Karpas-422 (cell line): ENCODE measurements at regions not wholly inside any gene's neighbourhood (a gene's known extent, or its start where the extent isn't known, plus 50 kb on each side); places are given as distances from the start of the nearest gene placed in this dataset.

Source experiments
- DNase-seq: peaks from one replicate; pipeline ENCODE4 v3.0.0-alpha.2; 2015
- H2AFZ ChIP-seq: fragments of 200-600 bp; sonication (generic); 2 replicates; pipeline ENCODE4 v1.6.1; 2014; ENCODE audit warnings: antibody characterized with exemption, low read length, mixed read lengths
- H3K27ac ChIP-seq: fragments of 200-600 bp; sonication (generic); 2 replicates; pipeline ENCODE4 v1.5.1; 2014; ENCODE audit warnings: mild to moderate bottlenecking, low read length, moderate library complexity
- H3K27me3 ChIP-seq: fragments of 200-600 bp; sonication (generic); 2 replicates; pipeline ENCODE4 v1.6.1; 2014; ENCODE audit warnings: low read length, mixed read lengths
- H3K36me3 ChIP-seq: fragments of 200-600 bp; sonication (generic); 2 replicates; pipeline ENCODE4 v1.6.1; 2014; ENCODE audit warnings: low read length, mixed read lengths; ENCODE audit not compliant: insufficient read depth
- H3K4me1 ChIP-seq: fragments of 200-600 bp; sonication (generic); 2 replicates; pipeline ENCODE4 v1.6.1; 2014; ENCODE audit warnings: mild to moderate bottlenecking, low read length, mixed read lengths
- H3K4me2 ChIP-seq: fragments of 200-600 bp; sonication (generic); 2 replicates; pipeline ENCODE4 v1.6.1; 2014; ENCODE audit warnings: low read length, low read depth, mild to moderate bottlenecking; ENCODE audit not compliant: poor library complexity, severe bottlenecking
- H3K4me3 ChIP-seq: fragments of 200-600 bp; sonication (generic); 2 replicates; pipeline ENCODE4 v1.5.1; 2014; ENCODE audit warnings: mild to moderate bottlenecking, antibody characterized with exemption, low read length, mixed read lengths
- H3K79me2 ChIP-seq: fragments of 200-600 bp; sonication (generic); 2 replicates; pipeline ENCODE4 v1.6.1; 2014; ENCODE audit warnings: mild to moderate bottlenecking, low read length, mixed read lengths
- H3K9ac ChIP-seq: fragments of 200-600 bp; sonication (generic); 2 replicates; pipeline ENCODE4 v1.6.0; 2014; ENCODE audit warnings: low read length
- H3K9me2 ChIP-seq: fragments of 200-600 bp; sonication (generic), shearing (Covaris generic); replicated peaks from 2 replicates; pipeline ENCODE4 v1.6.0; 2014; ENCODE audit warnings: mild to moderate bottlenecking, low read length, moderate library complexity; ENCODE audit not compliant: insufficient read depth
- H3K9me3 ChIP-seq: fragments of 300-700, 200-600 bp; sonication (generic); 2 replicates; pipeline ENCODE4 v1.6.1; 2014; ENCODE audit warnings: low read length, mixed read lengths
- H4K20me1 ChIP-seq: fragments of 200-600 bp; sonication (generic); 2 replicates; pipeline ENCODE4 v1.6.1; 2014; ENCODE audit warnings: mild to moderate bottlenecking, antibody characterized with exemption, low read length, low read depth; ENCODE audit not compliant: insufficient read depth

DNA sequence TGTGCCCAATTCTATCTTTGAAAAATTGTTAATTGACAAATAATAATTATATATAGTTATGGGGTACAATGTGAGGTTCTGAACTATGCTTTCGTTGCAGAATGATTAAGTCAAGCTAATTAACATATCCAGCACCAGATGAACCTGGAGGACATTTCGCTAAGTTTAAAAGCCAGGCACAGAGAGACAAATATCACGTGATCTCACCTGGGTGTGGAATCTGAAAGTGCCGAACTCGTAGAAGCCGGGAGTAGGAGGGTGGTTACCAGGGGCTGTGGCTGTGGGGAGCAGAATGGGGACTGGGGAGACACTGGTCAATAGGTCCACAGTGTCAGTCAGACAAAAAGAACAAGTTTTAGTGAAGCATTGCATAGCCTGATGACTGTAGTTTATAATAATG lies 332.9 kb upstream of the SHH start:
- H3K9me2 ChIP-seq = no peaks in the 10 kb centered on the region
- H3K4me3 ChIP-seq = no peak overlapping the region
- no peaks in the 10 kb centered on the region for H3K79me2 ChIP-seq
- no peak overlapping the region for H3K9ac ChIP-seq
- H3K4me2 ChIP-seq = no peak overlapping the region
- no peak overlapping the region for H3K27ac ChIP-seq
- H3K27me3 ChIP-seq = no peaks in the 10 kb centered on the region
- H3K4me1 ChIP-seq = no peaks in the 10 kb centered on the region
- H4K20me1 ChIP-seq = no peaks in the 10 kb centered on the region
- H2AFZ ChIP-seq = no peak overlapping the region
- H3K9me3 ChIP-seq = no peaks in the 10 kb centered on the region
- no peak for DNase-seq
- no peaks in the 10 kb centered on the region for H3K36me3 ChIP-seq

- Histone ChIP-seq H3K27ac (no peak overlapping the region), H3K4me2 (no peak overlapping the region)
Measured at GRCh38 chr7:156143683-156144082, 331.4 kb upstream of the SHH start.

DNA sequence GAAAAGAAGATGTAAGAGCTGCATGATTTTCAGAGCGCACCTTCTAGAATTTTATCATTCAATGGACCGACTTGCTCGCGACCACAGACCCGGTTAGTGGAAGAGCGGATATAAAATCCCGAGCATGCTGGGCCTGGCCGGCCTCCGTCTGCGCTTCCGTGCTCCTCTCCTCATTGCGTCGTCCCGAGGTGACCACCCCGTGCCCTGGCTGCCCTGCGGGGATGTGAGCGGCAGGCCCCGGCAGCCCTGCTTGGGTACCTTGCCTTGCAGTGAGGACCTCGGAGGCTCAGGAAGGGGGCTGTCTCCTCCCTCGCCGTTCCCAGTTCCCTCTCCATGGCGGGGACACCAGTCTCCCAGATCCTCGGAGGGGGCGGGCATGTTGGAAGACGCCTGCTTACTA lies 330.9 kb upstream of the SHH start:
- Histone ChIP-seq H3K27ac (no peak overlapping the region), H3K79me2 (no peaks in the 10 kb centered on the region), H3K9me3 (no peaks in the 10 kb centered on the region), H3K4me1 (no peaks in the 10 kb centered on the region), H2AFZ (no peak overlapping the region), H3K9ac (no peak overlapping the region), H4K20me1 (no peaks in the 10 kb centered on the region), H3K27me3 (no peaks in the 10 kb centered on the region), H3K9me2 (no peaks in the 10 kb centered on the region), H3K4me2 (no peak overlapping the region), H3K36me3 (no peaks in the 10 kb centered on the region), H3K4me3 (no peak overlapping the region)
- DNase-seq = no peak

More at GRCh38 chr7:156143683-156144082, 331.4 kb upstream of the SHH start:
- no peak for DNase-seq
- Histone ChIP-seq H3K27me3 (no peaks in the 10 kb centered on the region), H3K4me1 (no peaks in the 10 kb centered on the region), H3K9ac (no peak overlapping the region), H3K9me3 (no peaks in the 10 kb centered on the region), H3K4me3 (no peak overlapping the region), H2AFZ (no peak overlapping the region), H4K20me1 (no peaks in the 10 kb centered on the region), H3K9me2 (no peaks in the 10 kb centered on the region), H3K36me3 (no peaks in the 10 kb centered on the region), H3K79me2 (no peaks in the 10 kb centered on the region)

DNA sequence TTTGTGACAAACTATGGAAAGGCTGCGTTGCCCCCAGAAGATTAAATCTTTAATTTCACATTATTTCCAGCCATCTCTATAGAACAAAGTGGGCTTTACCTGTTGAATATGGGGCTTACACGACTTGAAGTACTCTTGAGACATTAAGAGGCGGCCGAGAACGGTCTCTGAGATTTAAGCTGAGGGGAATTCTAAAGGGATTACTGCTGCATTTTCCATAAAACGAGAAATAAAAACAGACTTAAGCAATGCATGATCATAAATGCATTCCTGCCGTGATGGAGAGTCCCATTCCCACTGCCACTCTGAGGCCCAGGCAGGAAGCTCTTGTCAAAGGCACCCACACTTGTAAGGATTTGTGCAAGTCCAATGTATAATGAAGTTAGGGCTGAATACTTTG lies 329.7 kb upstream of the SHH start:
- no peaks in the 10 kb centered on the region for H3K4me1 ChIP-seq
- no peaks in the 10 kb centered on the region for H4K20me1 ChIP-seq
- no peak overlapping the region for H2AFZ ChIP-seq
- no peaks in the 10 kb centered on the region for H3K36me3 ChIP-seq
- no peaks in the 10 kb centered on the region for H3K79me2 ChIP-seq
- H3K4me2 ChIP-seq = no peak overlapping the region
- no peak for DNase-seq
- H3K9ac ChIP-seq = no peak overlapping the region
- H3K9me2 ChIP-seq = no peaks in the 10 kb centered on the region
- no peak overlapping the region for H3K27ac ChIP-seq
- H3K4me3 ChIP-seq = no peak overlapping the region
- H3K27me3 ChIP-seq = no peaks in the 10 kb centered on the region
- H3K9me3 ChIP-seq = no peaks in the 10 kb centered on the region

DNA sequence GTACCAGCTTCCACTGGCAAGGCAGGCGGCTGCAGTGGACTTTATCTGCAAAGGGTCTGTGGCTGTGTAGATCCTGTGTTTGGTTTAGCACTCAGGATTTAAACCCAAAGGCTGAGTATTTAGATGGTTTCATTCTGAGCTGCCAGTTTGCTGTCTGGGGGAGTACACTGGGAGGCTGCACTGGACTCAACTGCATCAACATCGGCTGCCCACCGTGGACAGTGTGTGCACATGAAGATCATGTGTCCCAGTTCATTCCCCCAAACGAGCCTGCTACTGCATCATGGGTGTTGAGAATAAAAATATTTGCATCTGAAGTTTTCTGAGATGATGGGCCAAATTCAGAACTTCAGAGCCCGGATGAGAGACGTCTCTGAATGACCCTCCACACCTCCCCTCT lies 328.6 kb upstream of the SHH start:
- Histone ChIP-seq H3K9ac (no peak overlapping the region), H3K4me1 (no peaks in the 10 kb centered on the region)
- DNase-seq = no peak

GRCh38 chr7:156140447-156140846 lies 328.2 kb upstream of the SHH start:
- no peaks in the 10 kb centered on the region for H4K20me1 ChIP-seq

More for the DNA sequence above, 328.6 kb upstream of the SHH start:
- Histone ChIP-seq H3K79me2 (no peaks in the 10 kb centered on the region), H3K4me3 (no peak overlapping the region), H3K4me2 (no peak overlapping the region), H2AFZ (no peak overlapping the region), H4K20me1 (no peaks in the 10 kb centered on the region), H3K9me3 (no peaks in the 10 kb centered on the region), H3K27me3 (no peaks in the 10 kb centered on the region), H3K36me3 (no peaks in the 10 kb centered on the region), H3K27ac (no peak overlapping the region), H3K9me2 (no peaks in the 10 kb centered on the region)

DNA sequence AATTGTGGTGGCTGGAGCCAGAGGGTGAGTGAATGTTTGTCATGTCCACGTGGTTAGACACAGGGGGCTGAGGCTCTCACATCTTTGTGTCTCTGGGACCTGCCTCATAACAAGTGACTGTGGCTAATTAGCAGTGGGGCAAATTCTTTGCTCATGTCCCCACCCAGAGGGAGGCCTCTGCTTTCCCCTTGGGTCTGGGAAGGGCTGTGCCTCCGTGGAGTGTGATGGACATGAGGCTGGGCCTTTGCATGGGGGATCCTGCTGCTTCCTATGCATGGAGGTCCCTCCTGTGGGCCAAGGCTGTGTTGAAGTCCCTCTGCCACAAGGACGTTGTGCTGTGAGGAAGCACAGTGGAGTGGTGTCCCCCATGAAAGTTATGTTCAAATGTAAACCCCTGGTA lies 327.4 kb upstream of the SHH start:
- Histone ChIP-seq H3K79me2 (no peaks in the 10 kb centered on the region), H3K36me3 (no peaks in the 10 kb centered on the region), H4K20me1 (no peaks in the 10 kb centered on the region), H3K9me2 (no peaks in the 10 kb centered on the region), H3K27ac (no peak overlapping the region), H3K4me2 (no peak overlapping the region), H3K4me1 (no peaks in the 10 kb centered on the region), H2AFZ (no peak overlapping the region), H3K9me3 (no peaks in the 10 kb centered on the region), H3K9ac (no peak overlapping the region), H3K27me3 (no peaks in the 10 kb centered on the region), H3K4me3 (no peak overlapping the region)
- DNase-seq = no peak

More at GRCh38 chr7:156140447-156140846, 328.2 kb upstream of the SHH start:
- H3K27ac ChIP-seq = no peak overlapping the region
- DNase-seq = no peak
- H3K36me3 ChIP-seq = no peaks in the 10 kb centered on the region
- no peaks in the 10 kb centered on the region for H3K4me1 ChIP-seq
- no peaks in the 10 kb centered on the region for H3K9me3 ChIP-seq
- H3K79me2 ChIP-seq = no peaks in the 10 kb centered on the region
- H2AFZ ChIP-seq = no peak overlapping the region
- H3K4me2 ChIP-seq = no peak overlapping the region
- H3K4me3 ChIP-seq = no peak overlapping the region
- H3K9ac ChIP-seq = no peak overlapping the region
- H3K9me2 ChIP-seq = no peaks in the 10 kb centered on the region
- H3K27me3 ChIP-seq = no peaks in the 10 kb centered on the region

- Histone ChIP-seq H3K27ac (no peak overlapping the region), H3K27me3 (no peaks in the 10 kb centered on the region), H3K79me2 (no peaks in the 10 kb centered on the region), H3K9ac (no peak overlapping the region), H2AFZ (no peak overlapping the region), H3K36me3 (no peaks in the 10 kb centered on the region), H3K4me1 (no peaks in the 10 kb centered on the region), H3K9me2 (no peaks in the 10 kb centered on the region), H3K9me3 (no peaks in the 10 kb centered on the region), H3K4me3 (no peak overlapping the region), H4K20me1 (no peaks in the 10 kb centered on the region), H3K4me2 (no peak overlapping the region)
- DNase-seq = no peak
Measured at GRCh38 chr7:156139112-156139511, 326.8 kb upstream of the SHH start.

GRCh38 chr7:156131881-156132280 lies 319.6 kb upstream of the SHH start:
- no peaks in the 10 kb centered on the region for H4K20me1 ChIP-seq
- H3K4me3 ChIP-seq = no peak overlapping the region
- no peak overlapping the region for H3K4me2 ChIP-seq
- no peak overlapping the region for H3K27ac ChIP-seq
- no peak for DNase-seq
- no peaks in the 10 kb centered on the region for H3K9me2 ChIP-seq
- H2AFZ ChIP-seq = no peak overlapping the region
- no peaks in the 10 kb centered on the region for H3K9me3 ChIP-seq
- no peak overlapping the region for H3K9ac ChIP-seq
- H3K4me1 ChIP-seq = no peaks in the 10 kb centered on the region
- no peaks in the 10 kb centered on the region for H3K27me3 ChIP-seq
- H3K79me2 ChIP-seq = no peaks in the 10 kb centered on the region
- no peaks in the 10 kb centered on the region for H3K36me3 ChIP-seq
